HG02943 (cell line): ENCODE measurements at regions not wholly inside any gene's neighbourhood (a gene's known extent, or its start where the extent isn't known, plus 50 kb on each side); places are given as distances from the start of the nearest gene placed in this dataset.

Experiments used
- ATAC-seq: cut with Tn5 transposase; IDR thresholded peaks from one replicate; pipeline ENCODE4 v1.9.1; 2021; ENCODE audit warnings: mild to moderate bottlenecking, low read depth, moderate library complexity; ENCODE audit not compliant: unreplicated experiment

- ATAC-seq: no peak
Observed at GRCh38 chr9:105059252-105059651, 131.3 kb upstream of the ABCA1 start.

- no peak for ATAC-seq
Observed at GRCh38 chr9:105062222-105062855, 134.4 kb upstream of the ABCA1 start.

- no peak for ATAC-seq
Observed at GRCh38 chr9:105064248-105065097, 136.5 kb upstream of the ABCA1 start.

- ATAC-seq: no peak
Observed at GRCh38 chr9:105065098-105066088, 137.4 kb upstream of the ABCA1 start.

GRCh38 chr9:105066275-105066865 is 138.4 kb upstream of the ABCA1 start:
- no peak for ATAC-seq

GRCh38 chr9:105067895-105068580 is 140.1 kb upstream of the ABCA1 start:
- no peak for ATAC-seq

- no peak for ATAC-seq
Observed at GRCh38 chr9:105069285-105069684, 141.3 kb upstream of the ABCA1 start.

GRCh38 chr9:105069696-105070095 is 141.7 kb upstream of the ABCA1 start:
- no peak for ATAC-seq

- ATAC-seq: no peak
Observed at GRCh38 chr9:105070176-105070575, 142.2 kb upstream of the ABCA1 start.

- ATAC-seq: no peak
Observed at GRCh38 chr9:105072476-105072875, 144.5 kb upstream of the ABCA1 start.

- no peak for ATAC-seq
Observed at GRCh38 chr9:105073147-105073546, 145.2 kb upstream of the ABCA1 start.

GRCh38 chr9:105074491-105074890 is 146.5 kb upstream of the ABCA1 start:
- ATAC-seq: no peak

GRCh38 chr9:105076729-105077128 is 148.8 kb upstream of the ABCA1 start:
- ATAC-seq: no peak

- no peak for ATAC-seq
Observed at GRCh38 chr9:105079457-105079856, 151.5 kb upstream of the ABCA1 start.

- ATAC-seq: no peak
Observed at GRCh38 chr9:105082843-105083242, 154.9 kb upstream of the ABCA1 start.

- no peak for ATAC-seq
Observed at GRCh38 chr9:105083256-105083655, 155.3 kb upstream of the ABCA1 start.

GRCh38 chr9:105087910-105088898 is 156.2 kb upstream of the SLC44A1 start:
- ATAC-seq: no peak

- no peak for ATAC-seq
Observed at GRCh38 chr9:105089874-105090273, 154.6 kb upstream of the SLC44A1 start.
